GM23338 (cell line): ENCODE measurements at regions not wholly inside any gene's neighbourhood (a gene's known extent, or its start where the extent isn't known, plus 50 kb on each side); places are given as distances from the start of the nearest gene placed in this dataset.

ENCODE experiments used
- ATAC-seq: fragments of 200-7000 bp; cut with Tn5 transposase; 3 replicates; pipeline ENCODE4 v1.9.1; 2020
- DNase-seq: peaks from one replicate; pipeline ENCODE4 v3.0.0-alpha.2; 2015; ENCODE audit warnings: low spot score
- H2AFZ ChIP-seq: fragments of 200-600 bp; sonication (generic); 2 replicates; pipeline ENCODE4 v1.8.0; 2016; ENCODE audit warnings: antibody characterized with exemption, mild to moderate bottlenecking, moderate library complexity
- H3F3A ChIP-seq: fragments of 200-600 bp; sonication (generic); replicated peaks from 2 replicates; pipeline ENCODE4 v1.8.0; 2017; ENCODE audit warnings: antibody characterized with exemption, mixed run types, low read depth
- H3K27ac ChIP-seq: fragments of 200-600 bp; sonication (generic); 2 replicates; pipeline ENCODE4 v1.6.1; 2016; ENCODE audit warnings: low read depth
- H3K27me3 ChIP-seq: fragments of 200-600 bp; sonication (generic); 2 replicates; pipeline ENCODE4 v1.8.0; 2016; ENCODE audit warnings: mild to moderate bottlenecking, mixed run types, moderate library complexity; ENCODE audit not compliant: insufficient read depth
- H3K36me3 ChIP-seq: fragments of 200-600 bp; sonication (generic); 2 replicates; pipeline ENCODE4 v1.8.0; 2016; ENCODE audit warnings: mild to moderate bottlenecking; ENCODE audit not compliant: insufficient read depth
- H3K4me1 ChIP-seq: fragments of 200-600 bp; sonication (generic); 2 replicates; pipeline ENCODE4 v1.8.0; 2016; ENCODE audit warnings: mild to moderate bottlenecking, moderate library complexity; ENCODE audit not compliant: insufficient read depth
- H3K4me2 ChIP-seq: fragments of 200-600 bp; sonication (generic); 2 replicates; pipeline ENCODE4 v1.7.1; 2017; ENCODE audit warnings: mixed run types
- H3K4me3 ChIP-seq: fragments of 200-600 bp; sonication (generic); 2 replicates; pipeline ENCODE4 v1.6.1; 2016; ENCODE audit warnings: mixed run types
- H3K79me2 ChIP-seq: fragments of 200-600 bp; sonication (generic); replicated peaks from 2 replicates; pipeline ENCODE4 v1.8.0; 2017; ENCODE audit warnings: mild to moderate bottlenecking; ENCODE audit not compliant: insufficient read depth
- H3K9me2 ChIP-seq: fragments of 200-600 bp; sonication (generic); 2 replicates; pipeline ENCODE4 v1.8.0; 2017; ENCODE audit not compliant: insufficient read depth
- H4K20me1 ChIP-seq: fragments of 200-600 bp; sonication (generic); replicated peaks from 2 replicates; pipeline ENCODE4 v1.8.0; 2017; ENCODE audit warnings: mild to moderate bottlenecking; ENCODE audit not compliant: insufficient read depth
- H3K27ac Mint-ChIP-seq: 2 replicates; pipeline ENCODE4 v1.8.0; 2020; ENCODE audit warnings: inconsistent platforms, mild to moderate bottlenecking, moderate library complexity, mixed read lengths
- H3K27me3 Mint-ChIP-seq: 3 replicates; pipeline ENCODE4 v1.8.0; 2022; ENCODE audit warnings: low read depth, mild to moderate bottlenecking, moderate library complexity, mixed read lengths, inconsistent platforms; ENCODE audit not compliant: insufficient read depth, poor library complexity
- H3K36me3 Mint-ChIP-seq: 3 replicates; pipeline ENCODE4 v1.8.0; 2021; ENCODE audit warnings: low read depth, mild to moderate bottlenecking, inconsistent platforms, moderate library complexity, mixed read lengths
- H3K4me1 Mint-ChIP-seq: 3 replicates; pipeline ENCODE4 v1.8.0; 2020; ENCODE audit warnings: mild to moderate bottlenecking, inconsistent platforms, mixed read lengths
- H3K4me3 Mint-ChIP-seq: 3 replicates; pipeline ENCODE4 v1.8.0; 2021; ENCODE audit warnings: moderate library complexity, mild to moderate bottlenecking, inconsistent platforms, mixed read lengths
- H3K9me3 Mint-ChIP-seq: 3 replicates; pipeline ENCODE4 v1.8.0; 2020; ENCODE audit warnings: moderate library complexity, mild to moderate bottlenecking, inconsistent platforms, mixed read lengths
- EZH2 ChIP-seq: fragments of 200-600 bp; sonication (generic); IDR thresholded peaks from one replicate; pipeline ENCODE4 v1.8.0; 2017; ENCODE audit warnings: antibody characterized with exemption, mild to moderate bottlenecking, low read depth; ENCODE audit not compliant: unreplicated experiment
- TF ChIP-seq, protein P1 (sequence below), 2 experiments: fragments of 200-600 bp in 1 of 2; sonication (generic) in 1 of 2; conservative IDR thresholded peaks; 2 replicates each; pipeline versions ENCODE4 v1.5.1 to v1.6.1; 2016 to 2017; ENCODE audit warnings: antibody characterized with exemption in 2 of 2, low read depth in 2 of 2, mild to moderate bottlenecking in 2 of 2, moderate library complexity in 1 of 2
- TF ChIP-seq, protein P2 (sequence below): fragments of 250-450 bp; sonication (Bioruptor Pico); IDR thresholded peaks from 2 replicates; pipeline ENCODE4 v1.5.0; 2020; ENCODE audit warnings: mild to moderate bottlenecking, moderate library complexity

DNA sequence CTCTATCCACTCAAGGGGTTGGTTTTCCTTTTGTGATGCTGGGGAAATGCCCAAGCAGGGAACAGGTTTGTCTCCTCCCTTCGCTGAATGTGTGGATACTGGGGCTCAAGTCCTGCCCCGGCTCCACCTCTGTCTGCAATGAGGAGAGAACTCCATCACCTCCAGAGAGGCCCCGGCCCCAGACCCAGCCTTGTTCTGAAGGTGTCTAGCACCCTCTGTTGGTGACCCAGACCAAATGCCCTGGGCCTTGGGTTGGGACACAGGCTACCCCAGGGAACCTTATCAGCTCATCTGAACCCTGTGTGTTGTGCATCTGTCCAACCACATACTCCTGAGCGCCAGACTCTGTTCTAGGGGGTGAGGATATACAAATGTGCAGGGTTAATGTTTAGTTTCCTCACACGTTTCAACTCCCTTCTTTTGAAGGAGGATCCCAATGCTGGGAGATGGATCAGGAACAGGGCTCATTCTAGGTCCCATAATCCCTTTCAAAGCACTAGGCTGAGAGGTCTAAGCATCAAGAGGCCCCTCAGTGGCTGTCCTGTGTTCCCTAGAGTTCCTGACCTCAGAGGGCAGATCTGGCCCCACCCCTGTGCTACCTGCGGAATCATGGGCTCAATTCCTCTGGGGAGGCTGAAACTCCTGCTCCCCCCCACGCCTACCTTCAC, 112.5 kb upstream of the SLC7A1 start:
- H3K36me3 Mint-ChIP-seq, result no peaks in the 10 kb centered on the region
- H3K36me3 ChIP-seq, result no peaks in the 10 kb centered on the region
- ATAC-seq, result peak; percentile 99
- no peak overlapping the region for H3K27ac ChIP-seq
- TF ChIP-seq, protein P1, sequence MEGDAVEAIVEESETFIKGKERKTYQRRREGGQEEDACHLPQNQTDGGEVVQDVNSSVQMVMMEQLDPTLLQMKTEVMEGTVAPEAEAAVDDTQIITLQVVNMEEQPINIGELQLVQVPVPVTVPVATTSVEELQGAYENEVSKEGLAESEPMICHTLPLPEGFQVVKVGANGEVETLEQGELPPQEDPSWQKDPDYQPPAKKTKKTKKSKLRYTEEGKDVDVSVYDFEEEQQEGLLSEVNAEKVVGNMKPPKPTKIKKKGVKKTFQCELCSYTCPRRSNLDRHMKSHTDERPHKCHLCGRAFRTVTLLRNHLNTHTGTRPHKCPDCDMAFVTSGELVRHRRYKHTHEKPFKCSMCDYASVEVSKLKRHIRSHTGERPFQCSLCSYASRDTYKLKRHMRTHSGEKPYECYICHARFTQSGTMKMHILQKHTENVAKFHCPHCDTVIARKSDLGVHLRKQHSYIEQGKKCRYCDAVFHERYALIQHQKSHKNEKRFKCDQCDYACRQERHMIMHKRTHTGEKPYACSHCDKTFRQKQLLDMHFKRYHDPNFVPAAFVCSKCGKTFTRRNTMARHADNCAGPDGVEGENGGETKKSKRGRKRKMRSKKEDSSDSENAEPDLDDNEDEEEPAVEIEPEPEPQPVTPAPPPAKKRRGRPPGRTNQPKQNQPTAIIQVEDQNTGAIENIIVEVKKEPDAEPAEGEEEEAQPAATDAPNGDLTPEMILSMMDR (conservative IDR thresholded peaks at IDR 0.05; ENCODE audit: low read depth in 2 of 2), result peak; percentile 89 to 92
- TF ChIP-seq EZH2, result no peak
- TF ChIP-seq, protein P2, sequence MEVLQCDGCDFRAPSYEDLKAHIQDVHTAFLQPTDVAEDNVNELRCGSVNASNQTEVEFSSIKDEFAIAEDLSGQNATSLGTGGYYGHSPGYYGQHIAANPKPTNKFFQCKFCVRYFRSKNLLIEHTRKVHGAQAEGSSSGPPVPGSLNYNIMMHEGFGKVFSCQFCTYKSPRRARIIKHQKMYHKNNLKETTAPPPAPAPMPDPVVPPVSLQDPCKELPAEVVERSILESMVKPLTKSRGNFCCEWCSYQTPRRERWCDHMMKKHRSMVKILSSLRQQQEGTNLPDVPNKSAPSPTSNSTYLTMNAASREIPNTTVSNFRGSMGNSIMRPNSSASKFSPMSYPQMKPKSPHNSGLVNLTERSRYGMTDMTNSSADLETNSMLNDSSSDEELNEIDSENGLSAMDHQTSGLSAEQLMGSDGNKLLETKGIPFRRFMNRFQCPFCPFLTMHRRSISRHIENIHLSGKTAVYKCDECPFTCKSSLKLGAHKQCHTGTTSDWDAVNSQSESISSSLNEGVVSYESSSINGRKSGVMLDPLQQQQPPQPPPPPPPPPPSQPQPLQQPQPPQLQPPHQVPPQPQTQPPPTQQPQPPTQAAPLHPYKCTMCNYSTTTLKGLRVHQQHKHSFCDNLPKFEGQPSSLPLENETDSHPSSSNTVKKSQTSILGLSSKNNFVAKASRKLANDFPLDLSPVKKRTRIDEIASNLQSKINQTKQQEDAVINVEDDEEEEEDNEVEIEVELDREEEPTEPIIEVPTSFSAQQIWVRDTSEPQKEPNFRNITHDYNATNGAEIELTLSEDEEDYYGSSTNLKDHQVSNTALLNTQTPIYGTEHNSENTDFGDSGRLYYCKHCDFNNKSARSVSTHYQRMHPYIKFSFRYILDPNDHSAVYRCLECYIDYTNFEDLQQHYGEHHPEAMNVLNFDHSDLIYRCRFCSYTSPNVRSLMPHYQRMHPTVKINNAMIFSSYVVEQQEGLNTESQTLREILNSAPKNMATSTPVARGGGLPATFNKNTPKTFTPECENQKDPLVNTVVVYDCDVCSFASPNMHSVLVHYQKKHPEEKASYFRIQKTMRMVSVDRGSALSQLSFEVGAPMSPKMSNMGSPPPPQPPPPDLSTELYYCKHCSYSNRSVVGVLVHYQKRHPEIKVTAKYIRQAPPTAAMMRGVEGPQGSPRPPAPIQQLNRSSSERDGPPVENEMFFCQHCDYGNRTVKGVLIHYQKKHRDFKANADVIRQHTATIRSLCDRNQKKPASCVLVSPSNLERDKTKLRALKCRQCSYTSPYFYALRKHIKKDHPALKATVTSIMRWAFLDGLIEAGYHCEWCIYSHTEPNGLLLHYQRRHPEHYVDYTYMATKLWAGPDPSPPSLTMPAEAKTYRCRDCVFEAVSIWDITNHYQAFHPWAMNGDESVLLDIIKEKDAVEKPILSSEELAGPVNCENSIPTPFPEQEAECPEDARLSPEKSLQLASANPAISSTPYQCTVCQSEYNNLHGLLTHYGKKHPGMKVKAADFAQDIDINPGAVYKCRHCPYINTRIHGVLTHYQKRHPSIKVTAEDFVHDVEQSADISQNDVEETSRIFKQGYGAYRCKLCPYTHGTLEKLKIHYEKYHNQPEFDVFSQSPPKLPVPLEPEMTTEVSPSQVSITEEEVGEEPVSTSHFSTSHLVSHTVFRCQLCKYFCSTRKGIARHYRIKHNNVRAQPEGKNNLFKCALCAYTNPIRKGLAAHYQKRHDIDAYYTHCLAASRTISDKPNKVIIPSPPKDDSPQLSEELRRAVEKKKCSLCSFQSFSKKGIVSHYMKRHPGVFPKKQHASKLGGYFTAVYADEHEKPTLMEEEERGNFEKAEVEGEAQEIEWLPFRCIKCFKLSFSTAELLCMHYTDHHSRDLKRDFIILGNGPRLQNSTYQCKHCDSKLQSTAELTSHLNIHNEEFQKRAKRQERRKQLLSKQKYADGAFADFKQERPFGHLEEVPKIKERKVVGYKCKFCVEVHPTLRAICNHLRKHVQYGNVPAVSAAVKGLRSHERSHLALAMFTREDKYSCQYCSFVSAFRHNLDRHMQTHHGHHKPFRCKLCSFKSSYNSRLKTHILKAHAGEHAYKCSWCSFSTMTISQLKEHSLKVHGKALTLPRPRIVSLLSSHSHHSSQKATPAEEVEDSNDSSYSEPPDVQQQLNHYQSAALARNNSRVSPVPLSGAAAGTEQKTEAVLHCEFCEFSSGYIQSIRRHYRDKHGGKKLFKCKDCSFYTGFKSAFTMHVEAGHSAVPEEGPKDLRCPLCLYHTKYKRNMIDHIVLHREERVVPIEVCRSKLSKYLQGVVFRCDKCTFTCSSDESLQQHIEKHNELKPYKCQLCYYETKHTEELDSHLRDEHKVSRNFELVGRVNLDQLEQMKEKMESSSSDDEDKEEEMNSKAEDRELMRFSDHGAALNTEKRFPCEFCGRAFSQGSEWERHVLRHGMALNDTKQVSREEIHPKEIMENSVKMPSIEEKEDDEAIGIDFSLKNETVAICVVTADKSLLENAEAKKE (CRISPR knock-in tag), result 0 out of 2 replicates have a peak, but pooled peaks have one; percentile 32
- H3K27me3 Mint-ChIP-seq, result peaks cover 5% of the 10 kb centered on the region
- H4K20me1 ChIP-seq, result no peaks in the 10 kb centered on the region
- H3K27ac Mint-ChIP-seq, result no peak overlapping the region
- H3K79me2 ChIP-seq, result no peaks in the 10 kb centered on the region
- peak; percentile 90 for DNase-seq
- H3K4me3 ChIP-seq, result no peak overlapping the region
- H3K9me2 ChIP-seq, result no peaks in the 10 kb centered on the region
- peaks cover 2% of the 10 kb centered on the region; the same call in 1 of the 3 replicates for H3K9me3 Mint-ChIP-seq
- H3K27me3 ChIP-seq, result no peaks in the 10 kb centered on the region
- 0 out of 2 replicates have a peak overlapping the region, but pooled peaks have one; percentile 39 for H2AFZ ChIP-seq
- H3K4me1 ChIP-seq, result no peaks in the 10 kb centered on the region
- no peaks in the 10 kb centered on the region for H3F3A ChIP-seq
- H3K4me2 ChIP-seq, result no peak overlapping the region
- H3K4me1 Mint-ChIP-seq, result peaks cover 6% of the 10 kb centered on the region
- no peak overlapping the region for H3K4me3 Mint-ChIP-seq
